ENCODE measurements at regions not wholly inside any gene's neighbourhood (a gene's known extent, or its start where the extent isn't known, plus 50 kb on each side); places are given as distances from the start of the nearest gene placed in this dataset.

DNA sequence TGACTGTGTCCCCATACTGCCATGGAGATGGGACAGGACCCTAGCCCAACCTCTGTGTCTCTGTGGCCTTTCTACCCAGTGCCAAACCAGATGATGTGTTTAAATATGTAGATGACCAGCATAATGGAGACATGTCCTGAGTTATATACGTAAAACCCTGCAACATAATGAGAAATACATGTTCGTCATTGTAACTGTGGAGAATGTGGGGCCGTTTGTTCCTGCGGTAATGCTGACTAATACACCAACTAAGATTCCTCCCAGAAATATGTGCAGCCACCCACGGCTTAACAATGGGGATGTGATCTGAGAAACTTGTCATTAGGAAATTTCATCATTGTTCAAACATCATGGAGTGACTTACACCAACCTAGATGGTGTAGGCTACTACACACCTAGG lies 71.7 kb upstream of the SIM2 start:
- H3K27me3 ChIP-seq (ENCODE audit: insufficient read depth, low read length) = no peaks in the 10 kb centered on the region
- no peaks in the 10 kb centered on the region for H3K4me1 ChIP-seq (ENCODE audit: control insufficient read depth in 1 of 2, insufficient read depth in 2 of 2, low read length in 2 of 2)
- H3K9me2 ChIP-seq (ENCODE audit: insufficient read depth) = no peaks in the 10 kb centered on the region
- H3K36me3 ChIP-seq (ENCODE audit: control insufficient read depth in 1 of 2, insufficient read depth in 2 of 2, low read length in 2 of 2) = no peaks in the 10 kb centered on the region
- no peak for TF ChIP-seq SP1 (IDR thresholded peaks at IDR 0.05; ENCODE audit: low read depth)
- TF ChIP-seq POLR2A (IDR thresholded peaks at IDR 0.05; ENCODE audit: borderline replicate concordance, extremely low read depth, insufficient read depth, insufficient read length) = no peak
- no peak for TF ChIP-seq CTCF (IDR thresholded peaks at IDR 0.05 in 2 of 3, conservative IDR thresholded peaks at IDR 0.05 in 1 of 3; ENCODE audit: borderline replicate concordance in 1 of 3, insufficient read depth in 1 of 3, low read depth in 2 of 3, low read length in 2 of 3)
- RAD21 ChIA-PET (ENCODE audit: low non-redundant PET in 1 of 2, low total read pairs in 2 of 2, uncharacterized antibody in 2 of 2, unreplicated experiment in 2 of 2) = no interaction called here
- H3K9me3 ChIP-seq (ENCODE audit: control insufficient read depth in 1 of 2, insufficient read depth in 1 of 2, low read depth in 1 of 2, low read length in 2 of 2) = no peaks in the 10 kb centered on the region
- no TSS peak for BruUV-seq (replicated peaks)
- H3K4me3 ChIP-seq (replicated peaks in 1 of 2; ENCODE audit: low read depth in 1 of 2, low read length in 2 of 2) = no peak overlapping the region
- no peak overlapping the region for H3K9ac ChIP-seq (ENCODE audit: low read length)
- H4K20me1 ChIP-seq (ENCODE audit: insufficient read depth) = no peaks in the 10 kb centered on the region
- no peak overlapping the region for H3K27ac ChIP-seq (ENCODE audit: low read depth, low read length)
- H3K4me2 ChIP-seq (ENCODE audit: low read length) = no peak overlapping the region
- POLR2A ChIA-PET = no interaction called here
- H3K79me2 ChIP-seq (ENCODE audit: insufficient read depth, low read length) = no peaks in the 10 kb centered on the region
- ATAC-seq (no peak), DNase-seq (ENCODE audit: low read depth, low spot score) (no peak)
- H2AFZ ChIP-seq (ENCODE audit: low read depth, low read length, poor library complexity, severe bottlenecking) = no peak overlapping the region
- CTCF ChIA-PET = no interaction called here
- intact Hi-C loops (cut with micrococcal nuclease) = no loop called here

GRCh38 chr21:36628106-36628505 lies 70.8 kb upstream of the SIM2 start:
- no peak for ATAC-seq
- intact Hi-C loops (cut with micrococcal nuclease) = no loop called here
- no peak for TF ChIP-seq CTCF (IDR thresholded peaks at IDR 0.05 in 2 of 3, conservative IDR thresholded peaks at IDR 0.05 in 1 of 3; ENCODE audit: borderline replicate concordance in 1 of 3, insufficient read depth in 1 of 3, low read depth in 2 of 3, low read length in 2 of 3)
- no peak for TF ChIP-seq YY1 (IDR thresholded peaks at IDR 0.05; ENCODE audit: extremely low read depth, insufficient replicate concordance, low read depth, low read length)
- TF ChIP-seq JUND (IDR thresholded peaks at IDR 0.05) = no peak
- TF ChIP-seq, protein P1, sequence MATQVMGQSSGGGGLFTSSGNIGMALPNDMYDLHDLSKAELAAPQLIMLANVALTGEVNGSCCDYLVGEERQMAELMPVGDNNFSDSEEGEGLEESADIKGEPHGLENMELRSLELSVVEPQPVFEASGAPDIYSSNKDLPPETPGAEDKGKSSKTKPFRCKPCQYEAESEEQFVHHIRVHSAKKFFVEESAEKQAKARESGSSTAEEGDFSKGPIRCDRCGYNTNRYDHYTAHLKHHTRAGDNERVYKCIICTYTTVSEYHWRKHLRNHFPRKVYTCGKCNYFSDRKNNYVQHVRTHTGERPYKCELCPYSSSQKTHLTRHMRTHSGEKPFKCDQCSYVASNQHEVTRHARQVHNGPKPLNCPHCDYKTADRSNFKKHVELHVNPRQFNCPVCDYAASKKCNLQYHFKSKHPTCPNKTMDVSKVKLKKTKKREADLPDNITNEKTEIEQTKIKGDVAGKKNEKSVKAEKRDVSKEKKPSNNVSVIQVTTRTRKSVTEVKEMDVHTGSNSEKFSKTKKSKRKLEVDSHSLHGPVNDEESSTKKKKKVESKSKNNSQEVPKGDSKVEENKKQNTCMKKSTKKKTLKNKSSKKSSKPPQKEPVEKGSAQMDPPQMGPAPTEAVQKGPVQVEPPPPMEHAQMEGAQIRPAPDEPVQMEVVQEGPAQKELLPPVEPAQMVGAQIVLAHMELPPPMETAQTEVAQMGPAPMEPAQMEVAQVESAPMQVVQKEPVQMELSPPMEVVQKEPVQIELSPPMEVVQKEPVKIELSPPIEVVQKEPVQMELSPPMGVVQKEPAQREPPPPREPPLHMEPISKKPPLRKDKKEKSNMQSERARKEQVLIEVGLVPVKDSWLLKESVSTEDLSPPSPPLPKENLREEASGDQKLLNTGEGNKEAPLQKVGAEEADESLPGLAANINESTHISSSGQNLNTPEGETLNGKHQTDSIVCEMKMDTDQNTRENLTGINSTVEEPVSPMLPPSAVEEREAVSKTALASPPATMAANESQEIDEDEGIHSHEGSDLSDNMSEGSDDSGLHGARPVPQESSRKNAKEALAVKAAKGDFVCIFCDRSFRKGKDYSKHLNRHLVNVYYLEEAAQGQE (IDR thresholded peaks at IDR 0.05; ENCODE audit: low read depth) = no peak
- no peak for TF ChIP-seq ELF1 (IDR thresholded peaks at IDR 0.05; ENCODE audit: borderline replicate concordance, low read depth)
- TF ChIP-seq SIN3A (IDR thresholded peaks at IDR 0.05; ENCODE audit: low read depth) = no peak
- TF ChIP-seq POLR2AphosphoS5 (IDR thresholded peaks at IDR 0.05; ENCODE audit: low read depth, low read length) = no peak
- TF ChIP-seq ZNF274 (IDR thresholded peaks at IDR 0.05; ENCODE audit: low read depth, low read length) = no peak
- no peak for TF ChIP-seq EZH2phosphoT487 (IDR thresholded peaks at IDR 0.05; ENCODE audit: borderline replicate concordance)
- no peak for TF ChIP-seq CEBPB (IDR thresholded peaks at IDR 0.05; ENCODE audit: low read depth)
- no peak for TF ChIP-seq EZH2 (IDR thresholded peaks at IDR 0.05)
- TF ChIP-seq ZFX (IDR thresholded peaks at IDR 0.05) = no peak

More at GRCh38 chr21:36628106-36628505, 70.8 kb upstream of the SIM2 start:
- no peaks in the 10 kb centered on the region for H3K4me1 ChIP-seq (ENCODE audit: control insufficient read depth in 1 of 2, insufficient read depth in 2 of 2, low read length in 2 of 2)
- DNase-seq (ENCODE audit: low read depth, low spot score) = no peak
- no peak overlapping the region for H3K4me3 ChIP-seq (replicated peaks in 1 of 2; ENCODE audit: low read depth in 1 of 2, low read length in 2 of 2)
- no peaks in the 10 kb centered on the region for H3K79me2 ChIP-seq (ENCODE audit: insufficient read depth, low read length)
- POLR2A ChIA-PET = no interaction called here
- H3K4me2 ChIP-seq (ENCODE audit: low read length) = no peak overlapping the region
- H3K27ac ChIP-seq (ENCODE audit: low read depth, low read length) = no peak overlapping the region
- no TSS peak for BruUV-seq (replicated peaks)
- no peaks in the 10 kb centered on the region for H3K9me2 ChIP-seq (ENCODE audit: insufficient read depth)
- no peak overlapping the region for H2AFZ ChIP-seq (ENCODE audit: low read depth, low read length, poor library complexity, severe bottlenecking)
- CTCF ChIA-PET = no interaction called here
- H3K27me3 ChIP-seq (ENCODE audit: insufficient read depth, low read length) = no peaks in the 10 kb centered on the region
- no peaks in the 10 kb centered on the region for H3K36me3 ChIP-seq (ENCODE audit: control insufficient read depth in 1 of 2, insufficient read depth in 2 of 2, low read length in 2 of 2)
- H4K20me1 ChIP-seq (ENCODE audit: insufficient read depth) = no peaks in the 10 kb centered on the region
- H3K9me3 ChIP-seq (ENCODE audit: control insufficient read depth in 1 of 2, insufficient read depth in 1 of 2, low read depth in 1 of 2, low read length in 2 of 2) = no peaks in the 10 kb centered on the region
- RAD21 ChIA-PET (ENCODE audit: low non-redundant PET in 1 of 2, low total read pairs in 2 of 2, uncharacterized antibody in 2 of 2, unreplicated experiment in 2 of 2) = no interaction called here
- H3K9ac ChIP-seq (ENCODE audit: low read length) = no peak overlapping the region
